KOPT-K1 (cell line): ENCODE measurements at regions not wholly inside any gene's neighbourhood (a gene's known extent, or its start where the extent isn't known, plus 50 kb on each side); places are given as distances from the start of the nearest gene placed in this dataset.

Experiments used
- H3K27ac ChIP-seq: fragments of 200-600 bp; sonication (generic); 2 replicates; pipeline ENCODE4 v1.5.1; 2016; ENCODE audit warnings: antibody characterized with exemption, mild to moderate bottlenecking, low read depth, low read length; ENCODE audit not compliant: poor library complexity, severe bottlenecking
- H3K36me3 ChIP-seq: fragments of 200-600 bp; sonication (generic); 2 replicates; pipeline ENCODE4 v1.5.1; 2017; ENCODE audit warnings: antibody characterized with exemption, mild to moderate bottlenecking, low read length, moderate library complexity; ENCODE audit not compliant: insufficient read depth
- H3K9me3 ChIP-seq: fragments of 200-600 bp; sonication (generic); 2 replicates; pipeline ENCODE4 v1.5.1; 2017; ENCODE audit warnings: antibody characterized with exemption, low read length, mild to moderate bottlenecking; ENCODE audit not compliant: insufficient read depth, poor library complexity, severe bottlenecking

GRCh38 chr6:140855520-140855919 lies 1277.2 kb upstream of the GJE1 start:
- Histone ChIP-seq H3K36me3 (no peaks in the 10 kb centered on the region), H3K27ac (no peak overlapping the region), H3K9me3 (no peaks in the 10 kb centered on the region)

DNA sequence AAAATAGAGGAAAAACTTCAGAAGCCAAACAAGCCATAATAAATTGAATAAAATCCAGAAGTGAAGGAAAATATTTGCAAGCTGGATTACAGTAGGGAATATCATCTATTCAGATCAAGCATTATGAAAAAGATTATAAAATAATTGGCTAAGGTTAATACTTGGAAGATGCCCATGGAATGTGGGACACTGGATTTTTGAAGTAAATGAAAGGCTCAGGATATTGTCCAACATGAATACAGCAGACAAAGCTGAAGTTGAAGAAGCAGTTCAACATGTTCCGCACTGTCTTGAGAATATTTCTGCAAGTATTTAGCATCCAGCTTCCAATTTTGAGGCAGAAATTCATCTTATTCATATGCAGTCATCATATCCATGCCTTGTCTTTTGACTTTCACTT lies 1278.4 kb upstream of the GJE1 start:
- H3K9me3 ChIP-seq = no peaks in the 10 kb centered on the region
- no peaks in the 10 kb centered on the region for H3K36me3 ChIP-seq
- H3K27ac ChIP-seq = no peak overlapping the region

DNA sequence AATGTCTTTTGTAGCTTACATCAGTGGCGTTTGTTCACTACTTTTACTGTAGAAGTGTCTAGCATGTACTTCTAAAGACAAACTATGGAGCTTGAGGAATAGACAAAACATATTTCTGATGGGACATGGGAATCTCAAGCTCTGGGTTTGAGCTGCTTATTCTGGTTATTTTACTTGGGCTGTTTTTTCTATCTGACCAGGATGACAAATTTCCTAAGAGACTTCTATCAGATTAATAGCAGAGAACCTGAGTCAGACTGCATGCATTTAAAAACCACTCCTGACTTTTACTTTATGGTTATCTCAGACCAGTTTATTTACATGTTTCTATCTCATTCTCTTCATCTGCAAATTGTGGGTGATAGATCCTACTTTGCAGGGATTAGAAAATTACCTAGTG lies 1282.3 kb upstream of the GJE1 start:
- H3K36me3 ChIP-seq = no peaks in the 10 kb centered on the region
- no peak overlapping the region for H3K27ac ChIP-seq
- H3K9me3 ChIP-seq = no peaks in the 10 kb centered on the region

DNA sequence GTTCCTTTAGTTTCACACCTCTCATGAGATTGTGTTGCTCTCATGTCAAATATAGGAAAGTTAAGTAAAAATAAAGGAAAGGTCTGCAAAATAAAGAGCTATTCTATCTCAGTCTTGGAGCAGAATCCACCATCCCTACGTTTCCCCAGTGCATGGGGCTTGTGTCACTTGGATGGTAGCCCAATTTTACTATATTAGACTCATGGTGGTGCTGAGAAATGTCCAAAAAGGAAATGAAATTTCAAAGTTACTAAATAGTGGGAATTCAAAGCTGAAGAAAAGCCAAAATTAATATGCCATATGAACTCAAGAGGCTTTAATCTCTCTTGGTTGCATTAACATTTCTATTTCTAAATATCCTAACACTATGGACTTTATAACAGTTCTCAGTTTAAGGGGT lies 1283.3 kb upstream of the GJE1 start:
- H3K27ac ChIP-seq = no peak overlapping the region
- no peaks in the 10 kb centered on the region for H3K36me3 ChIP-seq
- H3K9me3 ChIP-seq = no peaks in the 10 kb centered on the region

- Histone ChIP-seq H3K27ac (no peak overlapping the region), H3K9me3 (no peaks in the 10 kb centered on the region), H3K36me3 (no peaks in the 10 kb centered on the region)
Measured at GRCh38 chr6:140847262-140847645, 1285.5 kb upstream of the GJE1 start.

GRCh38 chr6:140846503-140847261 lies 1286.0 kb upstream of the GJE1 start:
- Histone ChIP-seq H3K36me3 (no peaks in the 10 kb centered on the region), H3K9me3 (no peaks in the 10 kb centered on the region), H3K27ac (no peak overlapping the region)

- no peak overlapping the region for H3K27ac ChIP-seq
- H3K36me3 ChIP-seq = no peaks in the 10 kb centered on the region
- H3K9me3 ChIP-seq = no peaks in the 10 kb centered on the region
Measured at GRCh38 chr6:140845701-140846100, 1287.0 kb upstream of the GJE1 start.

- H3K9me3 ChIP-seq = no peaks in the 10 kb centered on the region
- H3K27ac ChIP-seq = no peak overlapping the region
- H3K36me3 ChIP-seq = no peaks in the 10 kb centered on the region
Measured at GRCh38 chr6:140844167-140844566, 1288.6 kb upstream of the GJE1 start.

GRCh38 chr6:140833408-140833807 lies 1299.3 kb upstream of the GJE1 start:
- no peaks in the 10 kb centered on the region for H3K36me3 ChIP-seq
- H3K27ac ChIP-seq = no peak overlapping the region
- H3K9me3 ChIP-seq = no peaks in the 10 kb centered on the region

DNA sequence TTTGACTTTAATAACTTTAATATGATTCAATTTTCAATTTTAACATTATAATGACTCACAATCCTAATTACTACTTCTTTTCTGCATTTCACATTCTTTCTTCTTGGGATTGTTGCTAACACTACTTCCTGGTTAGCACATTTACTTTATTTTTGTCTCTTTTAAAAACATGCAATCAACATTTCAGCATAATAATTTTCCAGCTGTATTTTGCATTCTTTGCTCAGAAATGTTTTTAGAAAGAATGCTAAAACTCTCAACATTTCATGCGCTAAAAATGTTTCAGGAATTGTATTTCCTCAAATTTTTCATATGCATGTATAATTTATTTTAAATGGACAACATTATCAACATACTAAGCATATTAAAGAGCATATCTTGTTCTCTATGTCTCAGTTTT lies 1302.1 kb upstream of the GJE1 start:
- Histone ChIP-seq H3K36me3 (no peaks in the 10 kb centered on the region), H3K27ac (no peak overlapping the region), H3K9me3 (no peaks in the 10 kb centered on the region)

DNA sequence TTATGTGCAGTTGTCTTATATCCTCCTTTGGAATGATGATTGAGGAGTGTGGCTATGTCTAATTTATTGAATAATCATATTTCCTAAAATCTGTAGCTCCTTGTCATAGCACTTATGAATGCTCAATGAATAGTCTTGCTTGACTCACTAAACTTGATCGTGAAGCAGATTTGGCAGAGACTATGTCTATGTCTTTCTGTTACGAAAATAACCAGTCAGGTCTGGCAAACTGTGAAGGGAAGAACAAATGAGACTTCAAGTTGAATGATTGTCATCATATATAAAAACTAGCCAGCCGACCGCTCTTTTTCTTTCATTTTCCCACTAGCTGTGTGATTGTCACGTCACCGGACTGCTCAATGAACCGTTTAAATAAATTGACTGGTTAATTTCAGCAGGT lies 1303.9 kb upstream of the GJE1 start:
- H3K27ac ChIP-seq = no peak overlapping the region
- no peaks in the 10 kb centered on the region for H3K9me3 ChIP-seq
- H3K36me3 ChIP-seq = no peaks in the 10 kb centered on the region

DNA sequence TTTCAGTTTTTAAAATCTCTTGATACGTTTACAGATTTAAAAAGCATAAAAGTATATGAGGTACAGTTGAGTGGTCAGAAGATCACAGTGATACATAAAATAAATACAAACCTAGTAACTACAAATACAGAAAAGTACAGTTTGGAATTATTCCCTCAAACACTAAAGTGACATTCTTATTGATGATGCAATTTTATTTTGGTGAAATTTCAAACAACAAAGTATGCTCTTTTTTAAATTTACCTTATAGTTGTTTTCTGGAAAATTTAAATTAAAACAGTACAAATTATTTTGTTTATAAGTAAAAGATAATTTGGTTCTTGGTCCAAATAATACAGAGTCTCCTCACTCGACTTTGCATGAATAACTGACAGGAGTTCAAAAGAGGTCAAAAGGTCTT lies 1305.1 kb upstream of the GJE1 start:
- Histone ChIP-seq H3K27ac (no peak overlapping the region), H3K9me3 (no peaks in the 10 kb centered on the region), H3K36me3 (no peaks in the 10 kb centered on the region)

GRCh38 chr6:140825731-140826130 lies 1307.0 kb upstream of the GJE1 start:
- Histone ChIP-seq H3K27ac (no peak overlapping the region), H3K9me3 (no peaks in the 10 kb centered on the region), H3K36me3 (no peaks in the 10 kb centered on the region)

- H3K9me3 ChIP-seq = no peaks in the 10 kb centered on the region
- no peak overlapping the region for H3K27ac ChIP-seq
- no peaks in the 10 kb centered on the region for H3K36me3 ChIP-seq
Measured at GRCh38 chr6:140824595-140824994, 1308.1 kb upstream of the GJE1 start.

GRCh38 chr6:140821196-140821595 lies 1311.5 kb upstream of the GJE1 start:
- no peaks in the 10 kb centered on the region for H3K36me3 ChIP-seq
- no peak overlapping the region for H3K27ac ChIP-seq
- H3K9me3 ChIP-seq = no peaks in the 10 kb centered on the region

- Histone ChIP-seq H3K36me3 (no peaks in the 10 kb centered on the region), H3K9me3 (no peaks in the 10 kb centered on the region)
Measured at GRCh38 chr6:140817176-140817575, 1315.5 kb upstream of the GJE1 start.

More at GRCh38 chr6:140817176-140817575, 1315.5 kb upstream of the GJE1 start:
- H3K27ac ChIP-seq = no peak overlapping the region
